Activated T-helper 1 cell treated with anti-CD3 and anti-CD28 coated beads, Interleukin-2, amount 50 U/mL, for 16 hours (primary cell): ENCODE measurements at regions not wholly inside any gene's neighbourhood (a gene's known extent, or its start where the extent isn't known, plus 50 kb on each side); places are given as distances from the start of the nearest gene placed in this dataset.

Source experiments
- DNase-seq, 2 donors: peaks; one replicate each; pipeline ENCODE4 v3.0.0-alpha.2; 2020; ENCODE audit warnings: low read depth in 1 of 2, low spot score in 1 of 2

DNA sequence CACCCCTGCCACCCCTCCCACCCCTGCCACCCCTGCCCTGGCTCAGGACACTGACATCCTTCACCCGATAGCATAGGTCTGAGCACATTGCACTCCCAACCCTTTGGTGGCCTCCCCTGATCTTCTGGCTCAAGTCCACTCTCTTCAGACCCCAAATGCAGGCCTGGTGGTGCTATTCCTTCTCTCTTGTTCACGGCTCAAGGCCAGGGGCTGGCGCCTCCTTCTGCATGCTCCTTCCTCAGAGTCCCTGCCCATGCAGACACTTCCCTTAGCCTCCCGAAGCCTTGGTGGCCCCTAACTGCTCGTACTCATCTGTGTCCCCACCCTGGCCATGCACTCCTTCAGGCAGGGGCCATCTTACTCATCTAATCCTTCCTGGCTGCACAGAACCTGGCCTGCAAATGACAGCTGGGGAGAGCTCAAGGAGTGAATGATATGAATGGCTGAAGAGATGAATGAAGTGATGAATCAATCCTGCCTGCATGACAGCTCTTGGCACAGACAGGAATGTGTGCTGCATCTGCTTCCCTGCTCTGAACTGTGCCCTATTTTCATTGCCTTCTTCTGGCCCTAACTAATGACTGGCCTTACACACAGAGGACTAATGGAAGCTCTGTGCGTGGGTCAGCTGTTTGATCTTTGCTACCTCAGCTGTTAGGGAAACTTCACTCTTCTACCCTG lies 290.8 kb downstream of the DYSF start:
- DNase-seq = no peak

DNA sequence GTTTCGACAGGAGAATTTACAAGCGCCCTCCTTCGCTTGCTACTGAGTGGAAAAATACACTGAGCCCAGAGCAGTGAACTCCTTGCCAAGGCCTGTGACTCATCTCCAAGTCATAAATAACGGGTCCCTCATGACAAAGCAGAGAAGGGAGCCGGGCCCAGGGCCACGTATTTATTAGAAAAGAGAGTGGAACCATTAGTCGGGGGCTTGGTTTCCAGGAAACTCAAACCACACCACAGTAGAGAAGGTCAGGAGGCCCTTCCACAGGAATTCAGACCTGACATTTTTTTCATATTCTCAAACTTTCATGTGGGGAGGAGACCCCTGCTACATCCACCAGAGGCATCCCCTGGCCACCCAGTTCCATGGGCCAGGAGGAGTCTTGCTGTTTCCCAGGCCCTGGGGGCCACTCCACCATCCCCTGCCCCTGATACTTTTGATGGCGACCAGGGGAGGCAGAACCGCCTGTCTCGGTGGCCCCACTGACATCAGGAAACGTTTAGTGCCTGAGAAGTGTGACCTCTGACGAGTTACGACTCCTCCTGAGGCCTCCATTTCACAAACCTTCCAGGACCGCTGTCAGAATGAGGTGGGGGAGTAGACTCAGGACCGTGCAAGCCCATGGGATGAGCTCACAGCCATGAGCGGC lies 289.7 kb downstream of the DYSF start:
- DNase-seq = no peak

DNA sequence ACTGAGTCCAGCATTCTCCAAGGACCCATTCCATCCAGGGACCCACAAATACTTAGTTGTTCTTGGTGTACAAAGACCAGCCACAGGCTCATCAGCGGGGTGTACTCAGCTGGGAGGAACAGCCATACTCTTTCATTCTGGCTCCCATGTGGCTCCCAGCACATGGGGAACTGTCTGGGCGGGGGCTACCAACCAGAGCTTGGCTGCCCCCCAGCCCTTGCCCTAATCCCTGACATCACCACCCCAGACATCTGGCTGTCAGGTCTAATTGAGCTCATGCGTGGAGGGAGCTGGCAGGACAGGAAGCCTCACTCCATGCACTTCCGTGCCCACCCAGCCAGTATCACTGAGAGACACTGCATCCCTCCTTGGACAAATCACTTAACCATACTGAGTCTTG lies 283.6 kb downstream of the DYSF start:
- no peak for DNase-seq

DNA sequence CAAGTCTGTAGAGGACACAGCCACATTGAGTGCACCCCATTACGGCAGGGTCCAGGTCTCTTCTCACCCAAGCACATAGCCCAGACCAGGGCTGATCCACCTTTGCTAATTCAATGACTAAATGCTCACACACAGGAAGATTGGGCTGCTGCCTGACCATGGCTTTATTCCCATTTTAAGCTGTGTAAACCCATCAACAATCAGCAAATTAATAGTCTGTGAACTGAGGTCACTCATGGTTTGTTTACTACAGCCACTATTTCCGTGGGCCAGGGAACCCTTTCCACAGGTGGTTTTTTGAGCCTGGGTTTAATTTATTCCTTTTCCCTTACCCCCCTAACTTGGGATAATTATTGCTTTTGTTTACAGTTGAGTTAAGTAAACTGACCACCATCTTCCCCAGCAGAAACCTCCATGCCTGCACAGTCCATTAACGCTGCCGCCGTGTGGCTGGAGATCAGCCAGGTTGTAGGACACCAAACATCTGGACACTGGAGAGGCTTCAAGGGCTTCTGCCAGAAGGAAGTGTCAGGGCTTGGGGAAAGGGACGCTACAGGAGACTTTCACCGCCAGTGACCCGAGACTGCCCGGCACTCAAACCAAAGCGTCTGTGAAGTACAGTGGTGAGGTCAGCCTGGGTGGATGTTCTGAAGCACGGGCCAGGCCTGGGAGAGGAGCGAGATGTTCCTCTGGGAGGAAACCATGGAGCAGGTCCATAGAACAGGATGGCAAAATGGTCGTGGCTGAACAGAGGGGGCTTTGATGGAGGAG lies 282.9 kb downstream of the DYSF start:
- DNase-seq = no peak
